OCI-LY7 (cell line): ENCODE measurements at regions not wholly inside any gene's neighbourhood (a gene's known extent, or its start where the extent isn't known, plus 50 kb on each side); places are given as distances from the start of the nearest gene placed in this dataset.

Source experiments
- BruUV-seq: library from RNA; stranded (reverse); fragments of 400-500 nt; replicated peaks from 2 replicates; lab custom pipeline; 2021; lab: Mats Ljungman, UMichigan
- CTCF ChIA-PET: fragments of 300-600 bp; sonication (Branson Sonifier 250); formaldehyde crosslinking; loops from one replicate; lab custom pipeline; 2022; ENCODE audit warnings: antibody characterized with exemption; ENCODE audit not compliant: unreplicated experiment; lab: Charles Lee
- POLR2A ChIA-PET: fragments of 300-600 bp; sonication (Branson Sonifier 250); formaldehyde crosslinking; loops from one replicate; lab custom pipeline; 2022; ENCODE audit warnings: antibody characterized with exemption; lab: Charles Lee
- DNase-seq: peaks from one replicate; pipeline ENCODE4 v3.0.0-alpha.2; 2015; ENCODE audit warnings: low spot score
- H2AFZ ChIP-seq: fragments of 200-600 bp; sonication (generic), shearing (Covaris generic); 2 replicates; pipeline ENCODE4 v1.6.1; 2014; ENCODE audit warnings: mild to moderate bottlenecking, antibody characterized with exemption, low read length, moderate library complexity
- H3K27ac ChIP-seq: fragments of 200-600 bp; sonication (generic); 2 replicates; pipeline ENCODE4 v1.5.1; 2014; ENCODE audit warnings: mixed run types, low read depth, mild to moderate bottlenecking, moderate library complexity, low read length, inconsistent platforms; ENCODE audit not compliant: poor library complexity, severe bottlenecking
- H3K36me3 ChIP-seq: fragments of 200-600 bp; sonication (generic); 2 replicates; pipeline ENCODE4 v1.6.1; 2014; ENCODE audit warnings: mild to moderate bottlenecking, antibody characterized with exemption, low read length, moderate library complexity, mixed read lengths; ENCODE audit not compliant: insufficient read depth
- H3K4me1 ChIP-seq: fragments of 200-600 bp; sonication (generic); 2 replicates; pipeline ENCODE4 v1.5.1; 2014; ENCODE audit warnings: mild to moderate bottlenecking, low read length; ENCODE audit not compliant: insufficient read depth, poor library complexity, severe bottlenecking
- H3K4me2 ChIP-seq: fragments of 200-600 bp; sonication (generic); 2 replicates; pipeline ENCODE4 v1.6.1; 2014; ENCODE audit warnings: mild to moderate bottlenecking, low read length
- H3K4me3 ChIP-seq: fragments of 200-600 bp; sonication (generic); 2 replicates; pipeline ENCODE4 v1.5.1; 2014; ENCODE audit warnings: mild to moderate bottlenecking, low read depth, low read length; ENCODE audit not compliant: poor library complexity, severe bottlenecking
- H3K79me2 ChIP-seq: fragments of 200-600 bp; sonication (generic); 2 replicates; pipeline ENCODE4 v1.6.1; 2016; ENCODE audit warnings: low read depth, mild to moderate bottlenecking, low read length, moderate library complexity, mixed read lengths; ENCODE audit not compliant: insufficient read depth
- H3K9me2 ChIP-seq: fragments of 200-600 bp; sonication (generic); 2 replicates; pipeline ENCODE4 v1.6.1; 2016; ENCODE audit warnings: mild to moderate bottlenecking, low read length, mixed read lengths; ENCODE audit not compliant: insufficient read depth
- H3K9me3 ChIP-seq: fragments of 200-600 bp; sonication (generic); 2 replicates; pipeline ENCODE4 v1.6.1; 2014; ENCODE audit warnings: mild to moderate bottlenecking, mixed run types, low read length, mixed read lengths
- H4K20me1 ChIP-seq: fragments of 200-600 bp; sonication (generic); 2 replicates; pipeline ENCODE4 v1.6.1; 2014; ENCODE audit warnings: mild to moderate bottlenecking, antibody characterized with exemption, low read length, moderate library complexity, mixed read lengths; ENCODE audit not compliant: insufficient read depth
- EZH2phosphoT487 ChIP-seq: fragments of 200-600 bp; sonication (generic); IDR thresholded peaks from 2 replicates; pipeline ENCODE4 v1.6.1; 2018; ENCODE audit warnings: low read depth, borderline replicate concordance, mild to moderate bottlenecking, mixed run types, antibody characterized with exemption, low read length, moderate library complexity, mixed read lengths
- intact Hi-C: fragments of 100-400 bp; cut with micrococcal nuclease; formaldehyde crosslinking; loops from one replicate; pipeline ENCODE4 v1.10.0; 2022; ENCODE audit not compliant: unreplicated experiment
- TF ChIP-seq, protein P1 (sequence below): fragments of 200-600 bp; sonication (generic); conservative IDR thresholded peaks from 2 replicates; pipeline ENCODE4 v1.5.1; 2014; ENCODE audit warnings: mild to moderate bottlenecking, antibody characterized with exemption, low read length, moderate library complexity, mixed read lengths

DNA sequence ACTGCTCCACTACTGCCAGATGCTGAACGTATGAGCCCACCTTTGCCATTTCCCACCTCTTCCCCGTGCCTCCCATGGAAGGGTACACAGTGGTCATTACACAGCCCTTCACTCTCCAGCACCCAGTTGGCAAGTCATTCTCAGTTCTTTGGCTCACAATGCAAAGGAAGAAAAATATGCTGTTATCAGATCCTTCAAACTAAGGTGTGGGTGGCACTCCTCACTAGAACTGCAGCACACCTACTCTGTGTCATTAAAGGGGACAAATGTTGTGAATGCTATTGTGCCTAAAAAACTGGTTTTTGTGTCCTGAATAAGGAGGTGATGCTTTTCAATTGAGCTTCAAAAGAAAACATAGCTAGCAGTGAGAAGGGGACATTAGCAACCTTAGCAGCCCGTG lies 183.1 kb upstream of the SNX2 start:
- TF ChIP-seq, protein P1, sequence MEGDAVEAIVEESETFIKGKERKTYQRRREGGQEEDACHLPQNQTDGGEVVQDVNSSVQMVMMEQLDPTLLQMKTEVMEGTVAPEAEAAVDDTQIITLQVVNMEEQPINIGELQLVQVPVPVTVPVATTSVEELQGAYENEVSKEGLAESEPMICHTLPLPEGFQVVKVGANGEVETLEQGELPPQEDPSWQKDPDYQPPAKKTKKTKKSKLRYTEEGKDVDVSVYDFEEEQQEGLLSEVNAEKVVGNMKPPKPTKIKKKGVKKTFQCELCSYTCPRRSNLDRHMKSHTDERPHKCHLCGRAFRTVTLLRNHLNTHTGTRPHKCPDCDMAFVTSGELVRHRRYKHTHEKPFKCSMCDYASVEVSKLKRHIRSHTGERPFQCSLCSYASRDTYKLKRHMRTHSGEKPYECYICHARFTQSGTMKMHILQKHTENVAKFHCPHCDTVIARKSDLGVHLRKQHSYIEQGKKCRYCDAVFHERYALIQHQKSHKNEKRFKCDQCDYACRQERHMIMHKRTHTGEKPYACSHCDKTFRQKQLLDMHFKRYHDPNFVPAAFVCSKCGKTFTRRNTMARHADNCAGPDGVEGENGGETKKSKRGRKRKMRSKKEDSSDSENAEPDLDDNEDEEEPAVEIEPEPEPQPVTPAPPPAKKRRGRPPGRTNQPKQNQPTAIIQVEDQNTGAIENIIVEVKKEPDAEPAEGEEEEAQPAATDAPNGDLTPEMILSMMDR: no peak
- no peak for TF ChIP-seq EZH2phosphoT487
- H3K4me1 ChIP-seq: no peaks in the 10 kb centered on the region
- no peaks in the 10 kb centered on the region for H3K9me2 ChIP-seq
- no peak overlapping the region for H3K4me3 ChIP-seq
- no peaks in the 10 kb centered on the region for H3K36me3 ChIP-seq
- no peak overlapping the region for H2AFZ ChIP-seq
- POLR2A ChIA-PET: no interaction called here
- H3K79me2 ChIP-seq: no peaks in the 10 kb centered on the region
- H3K4me2 ChIP-seq: no peak overlapping the region
- CTCF ChIA-PET: no interaction called here
- no peak overlapping the region for H3K27ac ChIP-seq
- no peak for DNase-seq
- no peaks in the 10 kb centered on the region for H4K20me1 ChIP-seq
- no TSS peak for BruUV-seq
- intact Hi-C loops: no loop called here
- H3K9me3 ChIP-seq: no peaks in the 10 kb centered on the region

DNA sequence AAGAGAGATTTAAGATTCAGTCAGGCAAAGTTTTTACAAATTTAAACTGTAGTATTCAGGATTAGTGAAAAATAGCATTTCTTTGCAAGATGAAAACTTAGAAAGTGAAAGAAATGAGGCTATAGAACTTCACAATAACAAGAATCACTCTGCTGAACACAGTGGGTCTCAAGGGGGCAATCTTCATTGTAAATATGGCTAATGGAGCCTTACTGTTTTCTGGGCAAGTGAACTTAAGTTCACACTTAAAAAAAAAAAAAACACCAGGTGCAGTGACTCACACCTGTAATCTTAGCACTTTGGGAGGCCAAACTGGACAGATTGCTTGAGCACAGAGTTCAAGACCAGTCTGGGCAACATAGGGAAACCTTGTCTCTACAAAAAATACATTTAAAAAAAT lies 175.9 kb upstream of the SNX2 start:
- intact Hi-C loops: no loop called here
- ChIA-PET CTCF (no interaction called here), POLR2A (no interaction called here)
- Histone ChIP-seq H3K4me2 (no peak overlapping the region), H3K27ac (no peak overlapping the region), H3K9me2 (no peaks in the 10 kb centered on the region), H3K4me1 (no peaks in the 10 kb centered on the region), H3K79me2 (no peaks in the 10 kb centered on the region), H3K4me3 (no peak overlapping the region), H3K36me3 (no peaks in the 10 kb centered on the region), H4K20me1 (no peaks in the 10 kb centered on the region), H3K9me3 (no peaks in the 10 kb centered on the region), H2AFZ (no peak overlapping the region)
- TF ChIP-seq, protein P1: no peak
- no peak for TF ChIP-seq EZH2phosphoT487
- no TSS peak for BruUV-seq
- DNase-seq: no peak

DNA sequence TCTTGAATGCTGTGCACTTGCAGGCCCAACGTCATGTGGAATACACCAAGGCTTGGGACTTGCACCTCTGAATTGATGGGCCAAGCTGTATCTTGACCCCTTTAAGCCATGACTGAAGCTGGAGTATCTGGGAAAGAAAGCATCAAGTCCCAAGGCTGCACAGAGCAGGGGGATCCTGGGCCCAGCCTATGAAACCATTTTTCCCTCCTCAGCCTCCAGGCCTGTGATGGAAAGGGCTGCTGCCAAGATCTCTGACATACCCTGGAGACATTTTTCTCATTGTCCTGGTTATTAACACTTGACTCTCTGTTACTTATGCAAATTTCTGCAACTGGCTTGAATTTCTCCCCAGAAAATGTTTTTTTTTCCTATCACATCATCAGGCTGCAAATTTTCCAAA lies 174.0 kb upstream of the SNX2 start:
- H3K9me3 ChIP-seq: no peaks in the 10 kb centered on the region
- H3K79me2 ChIP-seq: no peaks in the 10 kb centered on the region
- H3K4me3 ChIP-seq: no peak overlapping the region
- no peak overlapping the region for H3K4me2 ChIP-seq
- ChIA-PET POLR2A (interaction anchor here (0.7 kb wide), 1 partner anchor 133 kb away, joined by 3 read pairs; no protein-coding TSS in a partner anchor), CTCF (no interaction called here)
- H2AFZ ChIP-seq: no peak overlapping the region
- intact Hi-C loops: no loop called here
- no peaks in the 10 kb centered on the region for H3K9me2 ChIP-seq
- DNase-seq: no peak
- no TSS peak for BruUV-seq
- H3K27ac ChIP-seq: no peak overlapping the region
- H3K36me3 ChIP-seq: no peaks in the 10 kb centered on the region
- H3K4me1 ChIP-seq: no peaks in the 10 kb centered on the region
- no peak for TF ChIP-seq EZH2phosphoT487
- TF ChIP-seq, protein P1: no peak
- no peaks in the 10 kb centered on the region for H4K20me1 ChIP-seq
